OCI-LY7 (cell line): ENCODE measurements at regions not wholly inside any gene's neighbourhood (a gene's known extent, or its start where the extent isn't known, plus 50 kb on each side); places are given as distances from the start of the nearest gene placed in this dataset.

ENCODE experiments used
- CTCF ChIP-seq: fragments of 200-600 bp; sonication (generic); conservative IDR thresholded peaks from 2 replicates; pipeline ENCODE4 v1.5.1; 2014; ENCODE audit warnings: mild to moderate bottlenecking, antibody characterized with exemption, low read length, moderate library complexity, mixed read lengths
- EZH2phosphoT487 ChIP-seq: fragments of 200-600 bp; sonication (generic); IDR thresholded peaks from 2 replicates; pipeline ENCODE4 v1.6.1; 2018; ENCODE audit warnings: low read depth, borderline replicate concordance, mild to moderate bottlenecking, mixed run types, antibody characterized with exemption, low read length, moderate library complexity, mixed read lengths

- TF ChIP-seq CTCF (no peak), EZH2phosphoT487 (no peak)
These were observed 233.5 kb upstream of the B3GAT1 start for GRCh38 chr11:134645576-134645975.
